Fibroblast of lung (primary cell): ENCODE measurements at regions not wholly inside any gene's neighbourhood (a gene's known extent, or its start where the extent isn't known, plus 50 kb on each side); places are given as distances from the start of the nearest gene placed in this dataset.
"Not testable (repeated sequence)": the region's sequence is repeated elsewhere in the genome, so short reads cannot be mapped to it uniquely, and the experiment has no call there.

Experiments used
- DNase-seq, 2 donors: peaks; one replicate each; pipeline versions ENCODE4 v3.0.0 to v3.0.0-alpha.2; 2010; ENCODE audit warnings: low read depth in 2 of 2
- H2AFZ ChIP-seq: 2 replicates; pipeline ENCODE4 v1.5.1; 2012; ENCODE audit warnings: low read length, control low read depth, inconsistent platforms
- H3K27ac ChIP-seq: 2 replicates; pipeline ENCODE4 v1.5.1; 2011; ENCODE audit warnings: low read length, control low read depth; ENCODE audit not compliant: insufficient read depth
- H3K27me3 ChIP-seq: 2 replicates; pipeline ENCODE4 v1.5.1; 2011; ENCODE audit warnings: mild to moderate bottlenecking, low read length; ENCODE audit not compliant: control insufficient read depth, insufficient read depth
- H3K36me3 ChIP-seq: 2 replicates; pipeline ENCODE4 v1.5.1; 2011; ENCODE audit warnings: low read length; ENCODE audit not compliant: control insufficient read depth, insufficient read depth
- H3K4me1 ChIP-seq: 2 replicates; pipeline ENCODE4 v1.5.1; 2011; ENCODE audit warnings: low read length; ENCODE audit not compliant: control insufficient read depth, insufficient read depth; ENCODE audit errors: extremely low read depth
- H3K4me2 ChIP-seq: 2 replicates; pipeline ENCODE4 v1.5.1; 2011; ENCODE audit warnings: low read length, control low read depth; ENCODE audit not compliant: insufficient read depth; ENCODE audit errors: extremely low read depth
- H3K4me3 ChIP-seq, 4 experiments: fragments of 200-600 bp in 1 of 4; sonication (generic) in 1 of 4; replicated peaks in 1 of 4; 2 replicates each; pipeline ENCODE4 v1.5.1; 2011 to 2016; ENCODE audit warnings: low read length in 4 of 4, low read depth in 3 of 4, mild to moderate bottlenecking in 3 of 4, control low read depth in 2 of 4, inconsistent platforms in 1 of 4, mixed read lengths in 1 of 4; ENCODE audit not compliant: insufficient read depth in 1 of 4; ENCODE audit errors: control extremely low read depth in 1 of 4
- H3K79me2 ChIP-seq: 2 replicates; pipeline ENCODE4 v1.5.1; 2012; ENCODE audit warnings: mild to moderate bottlenecking, low read length, inconsistent platforms; ENCODE audit not compliant: control insufficient read depth, insufficient read depth
- H3K9ac ChIP-seq: 2 replicates; pipeline ENCODE4 v1.5.1; 2011; ENCODE audit warnings: mild to moderate bottlenecking, low read length, control low read depth; ENCODE audit not compliant: insufficient read depth
- H3K9me3 ChIP-seq: 2 replicates; pipeline ENCODE4 v1.5.1; 2012; ENCODE audit warnings: low read depth, low read length; ENCODE audit not compliant: control insufficient read depth, insufficient read depth
- H4K20me1 ChIP-seq: 2 replicates; pipeline ENCODE4 v1.5.1; 2011; ENCODE audit warnings: low read length; ENCODE audit not compliant: control insufficient read depth, insufficient read depth; ENCODE audit errors: extremely low read depth
- EZH2 ChIP-seq: IDR thresholded peaks from 2 replicates; pipeline ENCODE4 v1.5.1; 2012; ENCODE audit warnings: low read length, control low read depth, mild to moderate bottlenecking; ENCODE audit errors: missing control alignments
- TF ChIP-seq, protein P1 (sequence below), 2 donors: IDR thresholded peaks in 1 of 2; conservative IDR thresholded peaks in 1 of 2; 1 replicate in 1 of 2; 2 replicates in 1 of 2; pipeline ENCODE4 v1.5.1; 2011 to 2012; ENCODE audit warnings: low read length in 2 of 2, control low read depth in 1 of 2, inconsistent platforms in 1 of 2, low read depth in 1 of 2, mild to moderate bottlenecking in 1 of 2

DNA sequence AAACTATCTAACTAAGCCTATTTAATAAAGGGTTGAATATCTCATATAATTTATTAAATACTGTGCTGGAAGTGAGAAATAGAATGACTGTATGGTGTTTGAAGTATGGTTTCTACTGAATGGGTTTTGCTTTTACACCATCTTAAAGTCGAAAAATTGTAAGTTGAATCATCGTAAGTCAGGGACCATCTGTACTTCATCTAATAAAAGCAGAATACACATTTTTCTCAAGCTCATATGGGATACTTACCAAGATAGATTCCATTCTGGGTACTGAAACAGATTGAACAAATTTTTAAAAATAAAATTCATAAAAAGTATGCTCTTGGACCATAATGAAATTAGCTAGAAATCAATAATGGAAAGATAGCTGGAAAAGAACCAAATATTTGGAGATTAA, 285.4 kb downstream of the CXCL12 start:
- H3K36me3 ChIP-seq = no peaks in the 10 kb centered on the region
- H4K20me1 ChIP-seq = no peaks in the 10 kb centered on the region
- no peaks in the 10 kb centered on the region for H3K4me1 ChIP-seq
- H3K27ac ChIP-seq = no peak overlapping the region
- H3K4me2 ChIP-seq = no peak overlapping the region
- TF ChIP-seq, protein P1, sequence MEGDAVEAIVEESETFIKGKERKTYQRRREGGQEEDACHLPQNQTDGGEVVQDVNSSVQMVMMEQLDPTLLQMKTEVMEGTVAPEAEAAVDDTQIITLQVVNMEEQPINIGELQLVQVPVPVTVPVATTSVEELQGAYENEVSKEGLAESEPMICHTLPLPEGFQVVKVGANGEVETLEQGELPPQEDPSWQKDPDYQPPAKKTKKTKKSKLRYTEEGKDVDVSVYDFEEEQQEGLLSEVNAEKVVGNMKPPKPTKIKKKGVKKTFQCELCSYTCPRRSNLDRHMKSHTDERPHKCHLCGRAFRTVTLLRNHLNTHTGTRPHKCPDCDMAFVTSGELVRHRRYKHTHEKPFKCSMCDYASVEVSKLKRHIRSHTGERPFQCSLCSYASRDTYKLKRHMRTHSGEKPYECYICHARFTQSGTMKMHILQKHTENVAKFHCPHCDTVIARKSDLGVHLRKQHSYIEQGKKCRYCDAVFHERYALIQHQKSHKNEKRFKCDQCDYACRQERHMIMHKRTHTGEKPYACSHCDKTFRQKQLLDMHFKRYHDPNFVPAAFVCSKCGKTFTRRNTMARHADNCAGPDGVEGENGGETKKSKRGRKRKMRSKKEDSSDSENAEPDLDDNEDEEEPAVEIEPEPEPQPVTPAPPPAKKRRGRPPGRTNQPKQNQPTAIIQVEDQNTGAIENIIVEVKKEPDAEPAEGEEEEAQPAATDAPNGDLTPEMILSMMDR (conservative IDR thresholded peaks at IDR 0.05 in 1 of 2, IDR thresholded peaks at IDR 0.05 in 1 of 2; ENCODE audit: low read depth in 1 of 2, low read length in 2 of 2) = no peak
- no peak for TF ChIP-seq EZH2
- no peak overlapping the region for H3K4me3 ChIP-seq
- H2AFZ ChIP-seq = no peak overlapping the region
- no peak for DNase-seq
- no peaks in the 10 kb centered on the region for H3K27me3 ChIP-seq
- no peaks in the 10 kb centered on the region for H3K79me2 ChIP-seq
- no peaks in the 10 kb centered on the region for H3K9me3 ChIP-seq
- H3K9ac ChIP-seq = no peak overlapping the region

DNA sequence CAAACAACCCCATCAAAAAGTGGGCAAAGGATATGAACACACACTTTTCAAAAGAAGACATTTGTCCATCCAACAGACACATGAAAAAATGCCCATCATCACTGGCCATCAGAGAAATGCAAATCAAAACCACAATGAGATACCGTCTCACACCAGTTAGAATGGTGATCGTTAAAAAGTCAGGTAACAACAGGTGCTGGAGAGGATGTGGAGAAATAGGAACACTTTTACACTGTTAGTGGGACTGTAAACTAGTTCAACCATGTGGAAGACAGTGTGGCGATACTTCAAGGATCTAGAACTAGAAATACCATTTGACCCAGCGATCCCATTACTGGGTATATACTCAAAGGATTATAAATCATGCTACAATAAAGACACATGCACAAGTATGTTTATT, 288.7 kb downstream of the CXCL12 start:
- H3K36me3 ChIP-seq, H2AFZ ChIP-seq, H3K27me3 ChIP-seq, H3K4me2 ChIP-seq, H4K20me1 ChIP-seq, H3K4me3 ChIP-seq, H3K9ac ChIP-seq, H3K79me2 ChIP-seq, H3K4me1 ChIP-seq, H3K9me3 ChIP-seq, DNase-seq, H3K27ac ChIP-seq: not testable (repeated sequence)

- no peak for DNase-seq
- H3K27me3 ChIP-seq = no peaks in the 10 kb centered on the region
- H3K79me2 ChIP-seq = no peaks in the 10 kb centered on the region
- H3K4me3 ChIP-seq = no peak overlapping the region
- no peaks in the 10 kb centered on the region for H3K9me3 ChIP-seq
- no peak overlapping the region for H3K4me2 ChIP-seq
- H3K36me3 ChIP-seq = no peaks in the 10 kb centered on the region
- H3K4me1 ChIP-seq = no peaks in the 10 kb centered on the region
- H3K27ac ChIP-seq = no peak overlapping the region
- TF ChIP-seq, protein P1 (conservative IDR thresholded peaks at IDR 0.05 in 1 of 2, IDR thresholded peaks at IDR 0.05 in 1 of 2; ENCODE audit: low read depth in 1 of 2, low read length in 2 of 2) = no peak
- no peak for TF ChIP-seq EZH2
- H4K20me1 ChIP-seq = no peaks in the 10 kb centered on the region
- H3K9ac ChIP-seq = no peak overlapping the region
- no peak overlapping the region for H2AFZ ChIP-seq
Measured at GRCh38 chr10:44089671-44090070, 295.2 kb downstream of the CXCL12 start.

- Histone ChIP-seq H4K20me1 (no peaks in the 10 kb centered on the region), H3K27ac (no peak overlapping the region), H2AFZ (no peak overlapping the region), H3K4me1 (no peaks in the 10 kb centered on the region), H3K27me3 (peaks cover 2% of the 10 kb centered on the region), H3K9ac (no peak overlapping the region), H3K4me2 (no peak overlapping the region), H3K36me3 (no peaks in the 10 kb centered on the region), H3K9me3 (no peaks in the 10 kb centered on the region), H3K79me2 (no peaks in the 10 kb centered on the region), H3K4me3 (no peak overlapping the region)
- TF ChIP-seq EZH2 = no peak
- TF ChIP-seq, protein P1 (conservative IDR thresholded peaks at IDR 0.05 in 1 of 2, IDR thresholded peaks at IDR 0.05 in 1 of 2; ENCODE audit: low read depth in 1 of 2, low read length in 2 of 2) = no peak
- DNase-seq = no peak
Measured at GRCh38 chr10:44087403-44087802, 297.5 kb downstream of the CXCL12 start.
